ENCODE measurements at regions not wholly inside any gene's neighbourhood (a gene's known extent, or its start where the extent isn't known, plus 50 kb on each side); places are given as distances from the start of the nearest gene placed in this dataset.

DNA sequence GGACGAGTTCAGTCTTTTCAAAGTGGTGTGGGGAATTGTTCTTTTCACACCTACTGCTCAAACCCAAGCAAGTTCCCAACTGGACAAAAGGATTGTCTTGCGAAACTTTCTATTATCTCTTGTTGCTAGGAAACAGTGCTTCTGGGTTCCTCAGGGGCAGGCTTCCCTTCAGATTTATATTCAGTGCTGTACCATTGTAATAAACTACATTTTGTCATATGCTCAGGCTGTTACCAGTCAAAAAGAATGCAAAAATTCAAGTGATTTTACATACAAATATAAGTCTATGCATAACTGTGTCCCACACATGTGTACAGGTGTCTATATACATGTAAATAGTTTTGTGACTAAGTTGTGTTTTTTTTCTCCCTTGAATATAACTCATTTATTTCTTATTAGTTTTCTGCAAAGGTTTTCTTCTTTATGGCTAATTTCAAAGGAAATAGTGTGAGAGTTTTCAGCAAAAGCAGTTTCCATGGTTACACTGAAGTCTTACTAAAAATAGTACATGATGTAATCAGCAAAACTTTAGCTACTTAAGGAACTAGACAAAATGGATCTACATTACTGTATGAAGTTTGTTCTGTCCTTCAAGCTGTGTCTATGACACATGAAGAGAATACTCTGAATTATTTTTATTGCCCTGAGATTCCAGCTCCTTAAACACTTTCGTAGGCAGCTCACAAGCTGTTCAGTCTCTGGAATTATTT is 430.2 kb upstream of the TMPO start:
- H3K9me3 ChIP-seq, result no peaks in the 10 kb centered on the region
- TF ChIP-seq CTCF (IDR thresholded peaks at IDR 0.05 in 4 of 5, conservative IDR thresholded peaks at IDR 0.05 in 1 of 5) (no peak), POLR2A (IDR thresholded peaks at IDR 0.05) (no peak)
- DNase-seq, result no peak
- no peaks in the 10 kb centered on the region for H3K4me1 ChIP-seq
- H3K36me3 ChIP-seq, result no peaks in the 10 kb centered on the region
- H3K4me3 ChIP-seq, result no peak overlapping the region
- no peak for ATAC-seq
- in situ Hi-C loops (cut with MboI; ENCODE audit: low sequenced_read_pairs in 4 of 4), result no loop called here
- no peaks in the 10 kb centered on the region for H3K27me3 ChIP-seq
- intact Hi-C loops (cut with DNase I; ENCODE audit: low total_unique reads), result no loop called here
- H3K27ac ChIP-seq, result no peak overlapping the region

- H3K4me1 ChIP-seq, result no peaks in the 10 kb centered on the region
- no peaks in the 10 kb centered on the region for H3K27me3 ChIP-seq
- intact Hi-C loops (cut with DNase I; ENCODE audit: low total_unique reads) (no loop called here), in situ Hi-C loops (cut with MboI; ENCODE audit: low sequenced_read_pairs in 4 of 4) (no loop called here)
- TF ChIP-seq CTCF (IDR thresholded peaks at IDR 0.05 in 4 of 5, conservative IDR thresholded peaks at IDR 0.05 in 1 of 5) (no peak), POLR2A (IDR thresholded peaks at IDR 0.05) (no peak)
- no peaks in the 10 kb centered on the region for H3K36me3 ChIP-seq
- no peaks in the 10 kb centered on the region for H3K9me3 ChIP-seq
- ATAC-seq (no peak), DNase-seq (no peak)
- no peak overlapping the region for H3K4me3 ChIP-seq
- no peak overlapping the region for H3K27ac ChIP-seq
Observed at GRCh38 chr12:98090731-98091130, 424.7 kb upstream of the TMPO start.

GRCh38 chr12:98096436-98096835 is 419.0 kb upstream of the TMPO start:
- in situ Hi-C loops (cut with MboI; ENCODE audit: low sequenced_read_pairs in 4 of 4) (no loop called here), intact Hi-C loops (cut with DNase I; ENCODE audit: low total_unique reads) (no loop called here)
- TF ChIP-seq CTCF (IDR thresholded peaks at IDR 0.05 in 4 of 5, conservative IDR thresholded peaks at IDR 0.05 in 1 of 5) (no peak), POLR2A (IDR thresholded peaks at IDR 0.05) (no peak)
- H3K27me3 ChIP-seq, result no peaks in the 10 kb centered on the region
- no peak for ATAC-seq
- no peaks in the 10 kb centered on the region for H3K4me1 ChIP-seq
- no peak for DNase-seq
- H3K4me3 ChIP-seq, result no peak overlapping the region
- H3K9me3 ChIP-seq, result no peaks in the 10 kb centered on the region
- H3K36me3 ChIP-seq, result no peaks in the 10 kb centered on the region
- H3K27ac ChIP-seq, result no peak overlapping the region

GRCh38 chr12:98106031-98106683 is 409.2 kb upstream of the TMPO start:
- in situ Hi-C loops (cut with MboI; ENCODE audit: low sequenced_read_pairs in 4 of 4) (no loop called here), intact Hi-C loops (cut with DNase I; ENCODE audit: low total_unique reads) (no loop called here)
- DNase-seq, result no peak
- Histone ChIP-seq H3K4me3 (no peak overlapping the region), H3K27ac (no peak overlapping the region), H3K4me1 (no peaks in the 10 kb centered on the region), H3K9me3 (no peaks in the 10 kb centered on the region), H3K27me3 (no peaks in the 10 kb centered on the region), H3K36me3 (no peaks in the 10 kb centered on the region)
- no peak for ATAC-seq
- TF ChIP-seq POLR2A (IDR thresholded peaks at IDR 0.05), result no peak
- no peak for TF ChIP-seq CTCF (IDR thresholded peaks at IDR 0.05 in 4 of 5, conservative IDR thresholded peaks at IDR 0.05 in 1 of 5)
